Kidney (tissue), 13 donors: ENCODE measurements at regions not wholly inside any gene's neighbourhood (a gene's known extent, or its start where the extent isn't known, plus 50 kb on each side); places are given as distances from the start of the nearest gene placed in this dataset.
"Not testable (repeated sequence)": the region's sequence is repeated elsewhere in the genome, so short reads cannot be mapped to it uniquely, and the experiment has no call there.

Experiments used
- DNase-seq, 5 donors: peaks; one replicate each; pipeline ENCODE4 v3.0.0-alpha.2; 2013 to 2020
- FAIRE-seq: peaks from 2 replicates; lab custom pipeline; 2012; peaks lifted over from hg19 to GRCh38; lab: Jason Lieb, UNC
- H3K27ac ChIP-seq, 2 donors: one replicate each; pipeline ENCODE4 v1.7.0; 2013; ENCODE audit warnings: low read depth in 2 of 2, low read length in 2 of 2, inconsistent platforms in 1 of 2
- H3K27me3 ChIP-seq: one replicate; pipeline ENCODE4 v1.7.1; 2013; ENCODE audit warnings: low read length, inconsistent platforms; ENCODE audit not compliant: control insufficient read depth, insufficient read depth
- H3K36me3 ChIP-seq, 3 donors: one replicate each; pipeline versions ENCODE4 v1.7.0 to v1.7.1; 2013; ENCODE audit warnings: low read length in 3 of 3, control low read depth in 1 of 3, inconsistent platforms in 1 of 3; ENCODE audit not compliant: insufficient read depth in 3 of 3, control insufficient read depth in 2 of 3
- H3K4me1 ChIP-seq, 3 donors: one replicate each; pipeline versions ENCODE4 v1.7.0 to v1.7.1; 2013; ENCODE audit warnings: low read length in 3 of 3, inconsistent platforms in 1 of 3, low read depth in 1 of 3; ENCODE audit not compliant: control insufficient read depth in 2 of 3, insufficient read depth in 2 of 3
- H3K4me3 ChIP-seq, 3 donors: one replicate each; pipeline versions ENCODE4 v1.7.0 to v1.8.1; 2013; ENCODE audit warnings: low read length in 3 of 3, control low read depth in 1 of 3, inconsistent platforms in 1 of 3
- H3K9ac ChIP-seq, 3 donors: one replicate each; pipeline versions ENCODE4 v1.7.0 to v1.7.1; 2013; ENCODE audit warnings: low read length in 3 of 3, control low read depth in 1 of 3, inconsistent platforms in 1 of 3
- H3K9me3 ChIP-seq, 3 donors: one replicate each; pipeline versions ENCODE4 v1.7.0 to v1.7.1; 2013; ENCODE audit warnings: low read length in 3 of 3, control low read depth in 1 of 3, inconsistent platforms in 1 of 3; ENCODE audit not compliant: control insufficient read depth in 2 of 3, insufficient read depth in 1 of 3
- CTCF ChIP-seq: IDR thresholded peaks from 3 replicates; pipeline ENCODE4 v1.5.1; 2012; ENCODE audit warnings: mild to moderate bottlenecking, moderate library complexity, borderline replicate concordance; ENCODE audit not compliant: insufficient read depth; ENCODE audit errors: extremely low read depth
- intact Hi-C: fragments of 100-400 bp; cut with DNase I; formaldehyde crosslinking; loops from one replicate; pipeline ENCODE4 v1.11.1; 2022
- donor health status: control.
- donor health status: control.
- donor health status: control.
- donor health status: control.
- donor health status: control.
- donor health status: DM: yes; HTN: yes; CAD: no.
- donor health status: Normal renal cell carcinoma (clear cell type).

- H3K36me3 ChIP-seq, H3K9me3 ChIP-seq, H3K27ac ChIP-seq, H3K9ac ChIP-seq, FAIRE-seq, intact Hi-C loops, H3K4me1 ChIP-seq, H3K4me3 ChIP-seq, H3K27me3 ChIP-seq, DNase-seq: not testable (repeated sequence)
Observed at GRCh38 chr5:50591338-50591737, 75.1 kb upstream of the PARP8 start.

DNA sequence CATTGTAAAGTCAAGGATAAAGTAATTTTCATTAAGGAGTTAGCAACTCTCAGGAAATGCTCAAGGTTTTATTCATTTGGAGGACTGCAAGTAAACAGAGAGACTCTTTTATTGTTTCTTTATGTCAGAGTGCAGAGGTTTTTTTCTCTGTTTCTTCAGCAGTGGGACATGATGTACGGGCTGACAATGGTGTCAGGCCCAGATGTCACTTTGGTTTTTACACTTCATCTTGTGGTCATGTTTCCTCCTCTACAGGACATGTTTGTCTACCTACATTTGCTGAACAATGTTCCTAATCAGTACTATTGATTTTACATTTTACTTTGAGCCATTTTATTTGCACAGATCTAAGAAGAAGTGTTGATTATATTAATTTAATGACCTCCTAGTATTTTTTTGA lies 72.8 kb upstream of the PARP8 start:
- no peak for TF ChIP-seq CTCF
- Histone ChIP-seq H3K27ac (no peak overlapping the region), H3K4me1 (no peaks in the 10 kb centered on the region), H3K9ac (no peak overlapping the region), H3K27me3 (no peaks in the 10 kb centered on the region), H3K9me3 (no peaks in the 10 kb centered on the region), H3K36me3 (no peaks in the 10 kb centered on the region), H3K4me3 (no peak overlapping the region)
- DNase-seq (no peak), FAIRE-seq (no peak)
- intact Hi-C loops = no loop called here

GRCh38 chr5:50595199-50595598 lies 71.2 kb upstream of the PARP8 start:
- Histone ChIP-seq H3K27ac (no peak overlapping the region), H3K36me3 (no peaks in the 10 kb centered on the region), H3K4me3 (no peak overlapping the region), H3K9ac (no peak overlapping the region), H3K4me1 (no peaks in the 10 kb centered on the region), H3K27me3 (no peaks in the 10 kb centered on the region), H3K9me3 (no peaks in the 10 kb centered on the region)
- FAIRE-seq (no peak), DNase-seq (no peak)
- TF ChIP-seq CTCF = no peak
- intact Hi-C loops = no loop called here

- FAIRE-seq, H3K27ac ChIP-seq, H3K36me3 ChIP-seq, H3K4me3 ChIP-seq, H3K27me3 ChIP-seq, DNase-seq, H3K9me3 ChIP-seq, H3K4me1 ChIP-seq, H3K9ac ChIP-seq, intact Hi-C loops: not testable (repeated sequence)
Observed at GRCh38 chr5:50601576-50601975, 64.9 kb upstream of the PARP8 start.

DNA sequence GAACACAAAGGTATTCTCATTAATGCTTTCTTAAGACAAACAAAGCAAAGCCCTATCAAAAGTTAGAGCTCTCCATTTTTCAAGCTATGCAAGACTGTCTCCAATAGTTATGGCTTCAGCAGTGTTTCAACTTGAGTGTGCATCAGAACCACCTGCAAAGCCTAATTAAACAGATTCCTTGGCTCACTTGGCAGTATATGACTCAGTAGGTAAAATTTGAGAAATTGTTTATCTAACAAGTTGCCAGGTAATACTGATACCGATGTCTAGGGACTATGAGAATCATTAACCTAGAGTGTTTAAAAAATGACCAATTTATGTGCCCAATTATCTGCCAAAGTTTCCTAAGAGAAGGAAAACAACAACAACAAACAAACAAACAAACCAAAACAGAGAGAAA lies 60.3 kb upstream of the PARP8 start:
- H3K4me3 ChIP-seq = no peak overlapping the region
- no peak overlapping the region for H3K9ac ChIP-seq
- H3K9me3 ChIP-seq = no peaks in the 10 kb centered on the region
- H3K27ac ChIP-seq = no peak overlapping the region
- no peaks in the 10 kb centered on the region for H3K4me1 ChIP-seq
- FAIRE-seq (no peak), DNase-seq (no peak)
- no peaks in the 10 kb centered on the region for H3K36me3 ChIP-seq
- intact Hi-C loops = no loop called here
- TF ChIP-seq CTCF = no peak
- no peaks in the 10 kb centered on the region for H3K27me3 ChIP-seq

DNA sequence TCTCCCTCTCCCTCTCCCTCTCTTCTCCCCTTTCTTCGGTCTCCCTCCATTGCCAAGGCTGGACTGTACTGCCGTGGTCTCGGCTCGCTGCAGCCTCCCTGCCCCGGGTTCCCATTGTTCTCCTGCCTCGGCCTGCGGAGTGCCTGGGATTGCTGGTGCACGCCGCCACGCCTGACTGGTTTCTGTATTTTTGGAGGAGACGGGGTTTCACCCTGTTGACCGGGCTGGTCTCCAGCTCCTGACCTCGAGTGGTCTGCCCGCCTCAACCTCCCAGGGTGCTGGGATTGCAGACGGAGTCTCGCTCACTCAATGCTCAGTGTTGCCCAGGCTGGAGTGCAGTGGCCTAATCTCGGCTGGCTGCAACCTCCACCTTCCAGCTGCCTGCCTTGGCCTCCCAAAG lies 59.0 kb upstream of the PARP8 start:
- H3K36me3 ChIP-seq, H3K9ac ChIP-seq, H3K27me3 ChIP-seq, H3K9me3 ChIP-seq, FAIRE-seq, H3K4me1 ChIP-seq, intact Hi-C loops, H3K27ac ChIP-seq, H3K4me3 ChIP-seq: not testable (repeated sequence)
- DNase-seq = peak in 1 of 5 donors; percentile 36
